Caco-2 (cell line): ENCODE measurements at regions not wholly inside any gene's neighbourhood (a gene's known extent, or its start where the extent isn't known, plus 50 kb on each side); places are given as distances from the start of the nearest gene placed in this dataset.

Experiments used
- BruUV-seq: library from RNA; stranded (reverse); fragments of 400-500 nt; replicated peaks from 2 replicates; lab custom pipeline; 2021; lab: Mats Ljungman, UMichigan
- CTCF ChIA-PET: fragments of 300-600 bp; sonication (Branson Sonifier 250); formaldehyde crosslinking; loops from one replicate; lab custom pipeline; 2022; ENCODE audit warnings: antibody characterized with exemption; lab: Charles Lee
- POLR2A ChIA-PET: fragments of 300-600 bp; sonication (Branson Sonifier 250); formaldehyde crosslinking; loops from one replicate; lab custom pipeline; 2022; ENCODE audit warnings: antibody characterized with exemption; lab: Charles Lee
- DNase-seq, 2 experiments: peaks; one replicate each; pipeline versions ENCODE4 v3.0.0 to v3.0.0-alpha.2; 2020 to 2022
- H3K27me3 ChIP-seq: replicated peaks from 2 replicates; pipeline ENCODE4 v1.6.0; 2011; ENCODE audit warnings: low read length; ENCODE audit not compliant: control insufficient read depth, insufficient read depth
- H3K36me3 ChIP-seq: 2 replicates; pipeline ENCODE4 v1.5.1; 2011; ENCODE audit warnings: low read length; ENCODE audit not compliant: control insufficient read depth, insufficient read depth
- H3K4me1 ChIP-seq: fragments of 250-450 bp; sonication (Bioruptor Pico); 2 replicates; pipeline ENCODE4 v1.5.1; 2020; ENCODE audit warnings: mild to moderate bottlenecking
- H3K4me3 ChIP-seq: 2 replicates; pipeline ENCODE4 v1.5.1; 2011; ENCODE audit warnings: low read depth, mild to moderate bottlenecking, control low read depth, low read length
- H3K9me3 ChIP-seq: fragments of 250-450 bp; sonication (Bioruptor Pico); 2 replicates; pipeline ENCODE4 v1.5.1; 2020; ENCODE audit warnings: mild to moderate bottlenecking, moderate library complexity
- H3K27ac Mint-ChIP-seq: one replicate; pipeline ENCODE4 v1.8.0; 2022; ENCODE audit warnings: mixed read lengths; ENCODE audit not compliant: unreplicated experiment
- H3K27me3 Mint-ChIP-seq: one replicate; pipeline ENCODE4 v1.8.0; 2022; ENCODE audit warnings: mixed read lengths; ENCODE audit not compliant: insufficient read depth, unreplicated experiment
- H3K36me3 Mint-ChIP-seq: one replicate; pipeline ENCODE4 v1.8.0; 2022; ENCODE audit warnings: mild to moderate bottlenecking, mixed read lengths; ENCODE audit not compliant: insufficient read depth, unreplicated experiment
- H3K4me1 Mint-ChIP-seq: one replicate; pipeline ENCODE4 v1.8.0; 2022; ENCODE audit warnings: low read depth, mixed read lengths; ENCODE audit not compliant: unreplicated experiment
- H3K4me3 Mint-ChIP-seq: one replicate; pipeline ENCODE4 v1.8.0; 2022; ENCODE audit warnings: mild to moderate bottlenecking, moderate library complexity, mixed read lengths; ENCODE audit not compliant: unreplicated experiment
- H3K9me3 Mint-ChIP-seq: one replicate; pipeline ENCODE4 v1.8.0; 2022; ENCODE audit warnings: mixed read lengths; ENCODE audit not compliant: unreplicated experiment
- intact Hi-C: fragments of 100-400 bp; cut with micrococcal nuclease; formaldehyde crosslinking; loops from one replicate; pipeline ENCODE4 v1.10.0; 2022; ENCODE audit not compliant: unreplicated experiment
- TF ChIP-seq, protein P1 (sequence below), 2 experiments: fragments of 200-600 bp in 1 of 2; IDR thresholded peaks; 1 replicate in 1 of 2; 2 replicates in 1 of 2; pipeline versions ENCODE4 v1.5.1 to v1.8.0; 2011 to 2022; ENCODE audit warnings: antibody characterized with exemption in 1 of 2, control low read depth in 1 of 2, inconsistent platforms in 1 of 2, low read depth in 1 of 2, low read length in 1 of 2, mild to moderate bottlenecking in 1 of 2, moderate library complexity in 1 of 2; ENCODE audit not compliant: insufficient read depth in 1 of 2, severe bottlenecking in 1 of 2, unreplicated experiment in 1 of 2

DNA sequence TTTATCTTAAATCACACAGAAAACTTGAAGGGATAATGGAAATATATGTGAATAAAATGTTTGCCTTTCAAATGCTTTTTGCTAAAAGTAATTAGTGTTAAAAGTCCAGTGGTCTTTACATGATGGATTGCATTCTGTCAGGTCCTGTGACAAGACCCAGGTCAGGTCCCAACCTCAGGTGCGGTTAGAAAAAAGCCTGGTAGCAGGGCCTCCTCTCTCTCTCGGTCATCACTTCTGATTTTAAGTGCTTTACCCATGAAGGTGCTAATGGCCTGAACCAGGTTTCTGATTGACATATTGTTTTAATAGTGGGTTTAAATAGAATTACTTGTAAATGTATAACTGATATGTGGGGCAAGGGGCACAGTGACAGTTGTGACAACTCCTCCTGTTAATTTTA lies 736.3 kb downstream of the POM121L12 start:
- no TSS peak for BruUV-seq
- intact Hi-C loops, result no loop called here
- ChIA-PET CTCF (no interaction called here), POLR2A (no interaction called here)
- Histone ChIP-seq H3K36me3 (no peaks in the 10 kb centered on the region), H3K9me3 (no peaks in the 10 kb centered on the region), H3K27me3 (no peaks in the 10 kb centered on the region), H3K4me1 (no peaks in the 10 kb centered on the region), H3K4me3 (no peak overlapping the region)
- Mint-ChIP-seq H3K4me1 (no peaks in the 10 kb centered on the region), H3K9me3 (no peaks in the 10 kb centered on the region), H3K27ac (no peak overlapping the region), H3K36me3 (no peaks in the 10 kb centered on the region), H3K4me3 (no peak overlapping the region), H3K27me3 (peaks cover 7% of the 10 kb centered on the region)
- no peak for DNase-seq
- TF ChIP-seq, protein P1, sequence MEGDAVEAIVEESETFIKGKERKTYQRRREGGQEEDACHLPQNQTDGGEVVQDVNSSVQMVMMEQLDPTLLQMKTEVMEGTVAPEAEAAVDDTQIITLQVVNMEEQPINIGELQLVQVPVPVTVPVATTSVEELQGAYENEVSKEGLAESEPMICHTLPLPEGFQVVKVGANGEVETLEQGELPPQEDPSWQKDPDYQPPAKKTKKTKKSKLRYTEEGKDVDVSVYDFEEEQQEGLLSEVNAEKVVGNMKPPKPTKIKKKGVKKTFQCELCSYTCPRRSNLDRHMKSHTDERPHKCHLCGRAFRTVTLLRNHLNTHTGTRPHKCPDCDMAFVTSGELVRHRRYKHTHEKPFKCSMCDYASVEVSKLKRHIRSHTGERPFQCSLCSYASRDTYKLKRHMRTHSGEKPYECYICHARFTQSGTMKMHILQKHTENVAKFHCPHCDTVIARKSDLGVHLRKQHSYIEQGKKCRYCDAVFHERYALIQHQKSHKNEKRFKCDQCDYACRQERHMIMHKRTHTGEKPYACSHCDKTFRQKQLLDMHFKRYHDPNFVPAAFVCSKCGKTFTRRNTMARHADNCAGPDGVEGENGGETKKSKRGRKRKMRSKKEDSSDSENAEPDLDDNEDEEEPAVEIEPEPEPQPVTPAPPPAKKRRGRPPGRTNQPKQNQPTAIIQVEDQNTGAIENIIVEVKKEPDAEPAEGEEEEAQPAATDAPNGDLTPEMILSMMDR (IDR thresholded peaks at IDR 0.05; ENCODE audit: insufficient read depth in 1 of 2, low read depth in 1 of 2, low read length in 1 of 2, severe bottlenecking in 1 of 2, unreplicated experiment in 1 of 2), result no peak

DNA sequence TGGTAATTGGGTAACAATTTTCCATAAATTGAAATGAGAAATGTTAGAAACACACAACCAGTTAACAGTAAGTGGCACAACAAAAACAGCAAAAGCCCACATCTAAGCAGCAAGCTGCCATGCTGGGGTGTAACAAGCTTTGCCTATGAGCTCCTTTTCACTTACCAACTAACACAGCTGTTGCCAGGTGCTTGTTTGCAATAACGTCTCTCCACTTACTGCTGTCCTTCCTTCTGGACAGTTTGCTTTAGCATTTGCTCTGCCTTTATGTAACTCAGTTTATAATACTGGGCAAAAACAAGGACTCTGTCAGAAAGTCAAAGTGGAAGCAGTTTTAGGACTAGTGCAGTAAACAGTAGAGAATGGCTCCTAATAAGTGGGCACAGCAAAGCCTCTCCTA lies 740.9 kb downstream of the POM121L12 start:
- Mint-ChIP-seq H3K27ac (no peak overlapping the region), H3K36me3 (no peaks in the 10 kb centered on the region), H3K4me3 (no peak overlapping the region), H3K4me1 (no peaks in the 10 kb centered on the region), H3K9me3 (no peaks in the 10 kb centered on the region), H3K27me3 (peaks cover 5% of the 10 kb centered on the region)
- TF ChIP-seq, protein P1 (IDR thresholded peaks at IDR 0.05; ENCODE audit: insufficient read depth in 1 of 2, low read depth in 1 of 2, low read length in 1 of 2, severe bottlenecking in 1 of 2, unreplicated experiment in 1 of 2), result no peak
- H3K9me3 ChIP-seq, result no peaks in the 10 kb centered on the region
- BruUV-seq, result no TSS peak
- POLR2A ChIA-PET, result no interaction called here
- intact Hi-C loops, result no loop called here
- no peak for DNase-seq
- H3K27me3 ChIP-seq, result no peaks in the 10 kb centered on the region
- no peak overlapping the region for H3K4me3 ChIP-seq
- H3K36me3 ChIP-seq, result no peaks in the 10 kb centered on the region
- CTCF ChIA-PET, result no interaction called here
- H3K4me1 ChIP-seq, result no peaks in the 10 kb centered on the region

DNA sequence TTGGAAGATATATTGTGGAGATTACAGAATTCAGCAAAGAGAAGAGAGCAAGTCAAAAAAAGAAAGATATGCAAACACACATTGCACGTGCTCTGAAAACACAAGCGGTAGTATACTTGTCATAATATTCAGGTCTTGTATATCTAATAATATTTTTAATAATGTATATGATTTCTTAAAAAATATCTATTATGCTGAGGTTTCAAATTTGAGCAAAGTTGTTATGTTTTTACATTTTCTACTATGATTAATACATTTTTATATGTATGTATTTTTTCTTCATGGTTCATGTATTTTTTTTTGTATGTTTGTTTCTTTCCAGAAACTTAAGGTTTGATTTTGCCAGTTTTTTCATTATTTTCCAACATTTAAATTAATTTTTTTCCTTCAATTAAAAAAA lies 752.4 kb upstream of the VSTM2A start:
- Histone ChIP-seq H3K36me3 (no peaks in the 10 kb centered on the region), H3K27me3 (no peaks in the 10 kb centered on the region), H3K4me3 (no peak overlapping the region), H3K9me3 (no peaks in the 10 kb centered on the region; the same call in 1 of the 2 replicates), H3K4me1 (no peaks in the 10 kb centered on the region)
- TF ChIP-seq, protein P1 (IDR thresholded peaks at IDR 0.05; ENCODE audit: insufficient read depth in 1 of 2, low read depth in 1 of 2, low read length in 1 of 2, severe bottlenecking in 1 of 2, unreplicated experiment in 1 of 2), result no peak
- no peak overlapping the region for H3K27ac Mint-ChIP-seq
- peaks cover 4% of the 10 kb centered on the region for H3K27me3 Mint-ChIP-seq
- H3K36me3 Mint-ChIP-seq, result no peaks in the 10 kb centered on the region
- intact Hi-C loops, result no loop called here
- ChIA-PET CTCF (no interaction called here), POLR2A (no interaction called here)
- H3K4me1 Mint-ChIP-seq, result no peaks in the 10 kb centered on the region
- no peaks in the 10 kb centered on the region for H3K9me3 Mint-ChIP-seq
- no TSS peak for BruUV-seq
- DNase-seq, result no peak
- no peak overlapping the region for H3K4me3 Mint-ChIP-seq
